ENCODE measurements at regions not wholly inside any gene's neighbourhood (a gene's known extent, or its start where the extent isn't known, plus 50 kb on each side); places are given as distances from the start of the nearest gene placed in this dataset.

DNA sequence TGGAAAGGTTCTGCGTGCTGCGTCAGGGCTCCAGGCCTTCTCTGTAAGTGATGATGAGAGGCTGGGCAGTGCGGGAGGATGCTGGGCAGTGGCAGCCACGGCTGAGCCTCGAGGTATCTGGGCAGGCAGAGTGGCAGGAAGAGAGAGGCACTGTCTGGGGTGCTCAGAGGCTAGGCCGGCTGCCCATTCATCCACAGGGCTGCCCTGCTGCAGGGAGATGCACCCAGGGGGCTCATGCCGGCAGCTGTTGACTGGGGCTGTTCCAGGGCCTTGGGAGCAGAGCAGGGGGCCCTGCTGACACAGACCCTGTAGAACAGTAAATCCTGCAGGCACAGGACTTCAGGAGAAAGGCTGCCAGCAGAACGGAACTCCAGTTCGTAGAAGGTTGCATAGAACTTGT is 88.8 kb downstream of the BOD1 start:
- TF ChIP-seq, protein P1, sequence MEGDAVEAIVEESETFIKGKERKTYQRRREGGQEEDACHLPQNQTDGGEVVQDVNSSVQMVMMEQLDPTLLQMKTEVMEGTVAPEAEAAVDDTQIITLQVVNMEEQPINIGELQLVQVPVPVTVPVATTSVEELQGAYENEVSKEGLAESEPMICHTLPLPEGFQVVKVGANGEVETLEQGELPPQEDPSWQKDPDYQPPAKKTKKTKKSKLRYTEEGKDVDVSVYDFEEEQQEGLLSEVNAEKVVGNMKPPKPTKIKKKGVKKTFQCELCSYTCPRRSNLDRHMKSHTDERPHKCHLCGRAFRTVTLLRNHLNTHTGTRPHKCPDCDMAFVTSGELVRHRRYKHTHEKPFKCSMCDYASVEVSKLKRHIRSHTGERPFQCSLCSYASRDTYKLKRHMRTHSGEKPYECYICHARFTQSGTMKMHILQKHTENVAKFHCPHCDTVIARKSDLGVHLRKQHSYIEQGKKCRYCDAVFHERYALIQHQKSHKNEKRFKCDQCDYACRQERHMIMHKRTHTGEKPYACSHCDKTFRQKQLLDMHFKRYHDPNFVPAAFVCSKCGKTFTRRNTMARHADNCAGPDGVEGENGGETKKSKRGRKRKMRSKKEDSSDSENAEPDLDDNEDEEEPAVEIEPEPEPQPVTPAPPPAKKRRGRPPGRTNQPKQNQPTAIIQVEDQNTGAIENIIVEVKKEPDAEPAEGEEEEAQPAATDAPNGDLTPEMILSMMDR (IDR thresholded peaks at IDR 0.05; ENCODE audit: borderline replicate concordance) = no peak
- no peaks in the 10 kb centered on the region for H3K9me3 ChIP-seq (replicated peaks)
- no peak overlapping the region for H3K4me3 ChIP-seq
- no peaks in the 10 kb centered on the region for H3K27me3 ChIP-seq (ENCODE audit: low read depth)
- H3K27ac ChIP-seq (replicated peaks) = no peak overlapping the region
- intact Hi-C loops (cut with micrococcal nuclease) = no loop called here
- H3K36me3 ChIP-seq = no peaks in the 10 kb centered on the region
- peaks cover 10% of the 10 kb centered on the region for H3K4me1 ChIP-seq
- no peak for DNase-seq

DNA sequence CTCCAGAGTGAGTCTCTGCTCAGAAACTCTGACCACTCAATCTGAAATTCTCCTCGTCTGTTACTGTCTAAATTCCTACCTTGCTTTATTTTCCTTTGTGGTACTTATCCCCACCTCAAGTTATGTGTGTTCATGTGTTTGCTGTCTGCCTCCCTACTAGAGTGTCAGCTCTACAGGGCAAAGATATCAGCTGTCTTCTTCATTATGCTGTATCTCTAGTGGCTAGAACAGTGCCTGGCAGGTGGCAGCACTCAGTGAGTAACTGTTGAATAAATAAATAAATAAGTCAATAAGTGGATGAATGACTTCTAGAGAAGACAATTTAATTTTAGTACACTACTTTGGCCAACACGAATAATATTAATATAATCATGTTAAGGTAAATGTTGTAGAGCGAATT is 92.3 kb downstream of the BOD1 start:
- intact Hi-C loops (cut with micrococcal nuclease) = no loop called here
- Histone ChIP-seq H3K36me3 (no peaks in the 10 kb centered on the region), H3K4me3 (no peak overlapping the region), H3K27me3 (ENCODE audit: low read depth) (no peaks in the 10 kb centered on the region), H3K4me1 (peaks cover 10% of the 10 kb centered on the region), H3K27ac (replicated peaks) (peak overlapping the region; percentile 64), H3K9me3 (replicated peaks) (peaks cover 25% of the 10 kb centered on the region)
- TF ChIP-seq, protein P1 (IDR thresholded peaks at IDR 0.05; ENCODE audit: borderline replicate concordance) = no peak
- no peak for DNase-seq

DNA sequence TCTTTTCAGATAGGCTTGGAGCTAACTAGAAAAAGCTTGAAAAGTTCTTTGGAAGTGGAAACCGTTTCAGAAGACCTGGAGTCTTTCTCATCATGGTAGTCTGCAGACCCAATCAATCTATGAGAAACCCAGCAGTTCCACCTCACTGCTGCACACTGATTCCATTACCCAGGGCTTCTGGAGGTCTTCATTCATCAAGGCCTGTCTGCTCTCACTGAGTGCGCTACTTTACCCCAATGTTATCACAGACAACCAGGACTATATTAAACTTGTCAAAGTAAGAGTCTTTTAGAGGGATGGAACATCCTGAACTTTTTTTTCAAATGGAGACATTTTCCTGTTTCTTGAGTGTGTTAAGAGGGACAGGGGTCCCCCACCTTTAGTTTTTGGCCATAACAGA is 93.1 kb downstream of the BOD1 start:
- Histone ChIP-seq H3K4me3 (no peak overlapping the region), H3K27ac (replicated peaks) (peak overlapping the region; percentile 64), H3K36me3 (no peaks in the 10 kb centered on the region), H3K4me1 (peaks cover 10% of the 10 kb centered on the region), H3K9me3 (replicated peaks) (peaks cover 25% of the 10 kb centered on the region), H3K27me3 (ENCODE audit: low read depth) (no peaks in the 10 kb centered on the region)
- intact Hi-C loops (cut with micrococcal nuclease) = no loop called here
- TF ChIP-seq, protein P1 (IDR thresholded peaks at IDR 0.05; ENCODE audit: borderline replicate concordance) = no peak
- no peak for DNase-seq

DNA sequence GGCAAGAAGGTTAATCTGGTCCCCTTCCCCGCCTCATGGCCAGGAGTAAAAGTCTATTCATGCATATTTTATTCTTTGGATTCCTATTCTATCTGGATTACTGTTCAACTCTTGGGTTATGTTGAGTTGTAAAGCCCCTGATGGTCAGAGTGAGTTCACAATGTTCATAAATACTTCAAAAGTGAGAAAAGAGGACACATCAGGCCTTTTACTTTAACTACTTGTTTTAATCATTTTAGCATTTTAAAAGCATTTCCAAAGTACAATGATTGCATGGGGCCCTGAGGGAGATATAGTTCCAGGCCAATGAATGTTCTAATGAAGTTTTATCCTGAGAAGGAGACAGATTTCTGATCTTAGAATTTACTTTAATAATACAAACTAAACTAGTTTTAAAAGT is 93.9 kb downstream of the BOD1 start:
- Histone ChIP-seq H3K9me3 (replicated peaks) (peaks cover 25% of the 10 kb centered on the region), H3K36me3 (no peaks in the 10 kb centered on the region), H3K27me3 (ENCODE audit: low read depth) (no peaks in the 10 kb centered on the region), H3K4me1 (peaks cover 10% of the 10 kb centered on the region), H3K27ac (replicated peaks) (peak overlapping the region; percentile 64), H3K4me3 (no peak overlapping the region)
- TF ChIP-seq, protein P1 (IDR thresholded peaks at IDR 0.05; ENCODE audit: borderline replicate concordance) = no peak
- DNase-seq = no peak
- intact Hi-C loops (cut with micrococcal nuclease) = no loop called here

DNA sequence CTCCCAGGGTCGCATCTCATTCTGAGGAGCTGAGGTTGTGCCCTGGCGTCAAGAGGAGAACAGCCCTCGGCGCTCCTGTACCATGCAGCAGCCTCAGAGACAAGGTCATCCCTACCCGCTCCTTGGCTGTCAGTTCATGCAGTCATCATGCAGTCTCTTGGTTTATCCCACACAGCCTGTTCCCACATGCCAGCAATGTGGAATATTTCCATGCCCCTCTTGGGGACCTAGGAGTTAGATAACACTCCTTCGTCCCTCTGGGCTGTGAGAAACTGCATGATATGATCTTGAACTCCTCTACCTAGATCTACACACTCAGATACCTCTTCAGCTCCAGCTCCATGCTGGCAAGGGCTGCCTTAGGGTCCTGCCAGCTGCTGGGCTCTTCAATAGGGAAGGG is 97.6 kb downstream of the BOD1 start:
- Histone ChIP-seq H3K27ac (replicated peaks) (no peak overlapping the region), H3K4me3 (no peak overlapping the region), H3K4me1 (peaks cover 6% of the 10 kb centered on the region), H3K9me3 (replicated peaks) (peaks cover 25% of the 10 kb centered on the region), H3K27me3 (ENCODE audit: low read depth) (no peaks in the 10 kb centered on the region), H3K36me3 (no peaks in the 10 kb centered on the region)
- DNase-seq = no peak
- intact Hi-C loops (cut with micrococcal nuclease) = no loop called here
- TF ChIP-seq, protein P1 (IDR thresholded peaks at IDR 0.05; ENCODE audit: borderline replicate concordance) = no peak

DNA sequence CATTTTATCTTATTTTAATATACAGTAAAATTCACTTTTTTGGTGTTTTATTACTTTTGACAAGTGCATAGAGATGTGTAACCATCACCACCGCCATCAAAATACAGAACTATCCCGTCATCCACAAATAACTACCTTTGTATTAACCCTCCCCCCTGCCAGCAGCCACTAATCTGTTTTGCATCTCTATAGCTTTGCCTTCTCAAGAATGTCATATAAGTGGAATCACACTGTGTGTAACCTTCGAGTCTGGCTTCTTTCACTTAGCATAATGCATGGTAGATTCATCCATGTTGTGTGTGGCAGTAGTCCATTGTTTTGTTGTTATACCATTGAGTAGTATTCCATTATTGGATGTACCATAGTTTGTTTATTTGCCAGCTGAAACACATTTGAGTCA is 98.8 kb downstream of the BOD1 start:
- intact Hi-C loops (cut with micrococcal nuclease) = no loop called here
- no peak overlapping the region for H3K4me3 ChIP-seq
- H3K36me3 ChIP-seq = no peaks in the 10 kb centered on the region
- no peak for DNase-seq
- no peaks in the 10 kb centered on the region for H3K4me1 ChIP-seq
- TF ChIP-seq, protein P1 (IDR thresholded peaks at IDR 0.05; ENCODE audit: borderline replicate concordance) = no peak
- no peak overlapping the region for H3K27ac ChIP-seq (replicated peaks)
- peaks cover 25% of the 10 kb centered on the region for H3K9me3 ChIP-seq (replicated peaks)
- no peaks in the 10 kb centered on the region for H3K27me3 ChIP-seq (ENCODE audit: low read depth)
